ENCODE measurements at regions not wholly inside any gene's neighbourhood (a gene's known extent, or its start where the extent isn't known, plus 50 kb on each side); places are given as distances from the start of the nearest gene placed in this dataset.
"Not testable (repeated sequence)": the region's sequence is repeated elsewhere in the genome, so short reads cannot be mapped to it uniquely, and the experiment has no call there.

GRCh38 chr14:66013607-66014006, 472.6 kb upstream of the CCDC196 start:
- DNase-seq (ENCODE audit: low read depth, low spot score) = not testable (repeated sequence)

- no peak for DNase-seq (ENCODE audit: low read depth, low spot score)
Measured at GRCh38 chr14:66015071-66015780, 470.9 kb upstream of the CCDC196 start.

DNA sequence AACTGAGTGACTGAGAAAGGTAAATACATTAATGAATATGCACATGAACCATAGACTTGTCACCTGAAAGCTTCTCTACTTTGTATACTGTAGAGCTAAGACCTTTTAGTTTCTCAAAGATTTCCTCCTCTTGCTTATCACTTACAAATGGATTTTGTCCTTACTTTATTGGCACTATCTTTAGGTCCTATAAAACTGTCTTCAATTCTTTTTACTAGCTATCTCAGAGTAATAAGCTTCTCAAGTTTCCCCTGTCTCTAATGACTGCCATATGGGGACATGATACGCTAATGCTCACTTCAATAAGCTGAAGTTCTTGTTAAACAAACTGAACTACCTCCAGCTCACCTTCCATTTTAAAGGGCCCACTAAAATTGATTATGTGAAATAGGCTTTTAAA, 468.2 kb upstream of the CCDC196 start:
- no peak for DNase-seq (ENCODE audit: low read depth, low spot score)

DNA sequence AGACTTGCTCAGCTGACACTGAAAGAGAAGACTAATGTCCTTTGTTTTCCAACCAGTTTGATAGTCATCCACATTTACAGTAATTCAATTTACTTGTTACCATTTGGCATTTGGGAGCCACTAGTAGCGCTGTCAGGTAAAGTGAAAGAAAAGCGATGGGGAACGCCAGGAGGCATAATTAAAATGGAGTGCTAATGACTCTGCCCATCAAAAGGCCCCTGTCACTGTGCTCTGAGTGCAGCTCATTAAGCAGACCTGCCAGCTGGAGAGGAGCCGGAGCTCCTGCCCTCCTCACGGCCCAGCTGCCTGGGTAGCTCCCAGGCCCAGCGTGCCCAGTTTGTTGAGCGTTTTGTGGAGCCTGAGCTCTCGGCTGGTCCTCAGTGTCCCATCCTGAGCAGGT, 463.6 kb upstream of the CCDC196 start:
- no peak for DNase-seq (ENCODE audit: low read depth, low spot score)

- DNase-seq (ENCODE audit: low read depth, low spot score) = no peak
Measured at GRCh38 chr14:66025779-66026178, 460.4 kb upstream of the CCDC196 start.

DNA sequence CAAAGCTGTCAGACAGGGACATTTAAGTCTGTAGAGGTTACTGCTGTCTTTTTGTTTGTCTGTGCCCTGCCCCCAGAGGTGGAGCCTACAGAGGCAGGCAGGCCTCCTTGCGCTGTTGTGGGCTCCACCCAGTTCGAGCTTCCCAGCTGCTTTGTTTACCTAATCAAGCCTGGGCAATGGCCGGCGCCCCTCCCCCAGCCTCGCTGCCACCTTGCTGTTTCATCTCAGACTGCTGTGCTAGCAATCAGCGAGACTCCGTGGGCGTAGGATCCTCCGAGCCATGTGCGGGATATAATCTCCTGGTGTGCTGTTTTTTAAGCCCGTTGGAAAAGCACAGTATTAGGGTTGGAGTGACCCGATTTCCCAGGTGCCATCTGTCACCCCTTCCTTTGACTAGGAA, 454.2 kb upstream of the CCDC196 start:
- not testable (repeated sequence) for DNase-seq (ENCODE audit: low read depth, low spot score)

DNA sequence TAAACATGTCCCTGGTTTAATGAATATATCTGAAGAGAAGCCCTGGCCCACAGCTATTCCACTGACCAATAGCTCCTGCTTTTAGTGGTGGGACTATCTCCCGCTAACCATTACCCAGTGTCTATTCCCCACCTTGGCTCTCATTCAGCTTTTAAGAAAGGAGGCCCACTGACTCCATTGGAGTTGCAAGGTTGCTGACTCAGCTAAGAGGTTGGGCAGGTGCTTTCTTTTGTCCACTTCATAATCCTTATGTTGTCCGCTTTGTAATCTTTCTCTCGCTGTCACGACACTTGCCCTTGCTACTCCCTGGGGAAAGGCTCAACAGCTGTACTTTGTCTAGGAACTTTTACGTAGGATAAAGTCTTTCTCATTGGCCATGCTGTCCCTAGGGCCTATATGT, 453.4 kb upstream of the CCDC196 start:
- no peak for DNase-seq (ENCODE audit: low read depth, low spot score)

GRCh38 chr14:66036547-66036946, 449.6 kb upstream of the CCDC196 start:
- no peak for DNase-seq (ENCODE audit: low read depth, low spot score)

DNA sequence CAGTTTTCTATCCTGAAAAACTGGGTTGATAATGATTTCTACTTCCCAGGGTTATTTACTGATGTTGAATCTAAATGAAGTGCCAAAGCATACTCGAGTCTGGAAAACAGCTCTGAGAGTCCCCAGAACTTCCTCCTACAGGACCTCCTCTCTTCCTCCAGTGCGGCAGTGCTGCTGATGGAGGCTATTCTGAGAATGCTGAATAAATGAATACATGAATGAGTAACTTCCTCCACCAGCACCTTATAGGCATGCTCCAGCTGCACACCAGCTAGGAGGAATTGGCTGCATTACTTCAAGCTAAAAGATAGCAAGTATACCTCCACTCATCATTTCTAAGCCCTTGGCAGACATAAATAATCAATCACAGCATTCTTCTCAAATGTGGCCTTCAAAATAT, 448.8 kb upstream of the CCDC196 start:
- no peak for DNase-seq (ENCODE audit: low read depth, low spot score)

DNA sequence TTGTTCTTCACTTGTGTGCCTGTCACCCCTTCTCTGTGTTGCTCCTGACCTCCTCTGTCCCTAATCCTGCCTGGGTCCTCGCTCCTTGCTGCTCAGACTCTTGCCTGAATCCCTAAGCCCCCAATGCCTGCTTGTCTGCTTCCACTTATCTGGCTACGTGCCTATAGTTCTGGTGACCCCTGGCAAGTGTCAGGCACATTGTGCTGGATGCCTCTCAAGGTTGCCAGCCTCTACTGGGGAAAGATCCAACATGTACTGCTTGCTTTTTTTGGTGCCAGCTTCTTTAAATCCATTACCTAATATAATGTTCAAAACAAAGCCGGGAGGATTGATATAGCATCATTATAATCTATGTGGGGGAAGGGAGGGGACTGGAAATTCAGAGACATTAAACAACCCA, 448.0 kb upstream of the CCDC196 start:
- DNase-seq (ENCODE audit: low read depth, low spot score) = no peak

DNA sequence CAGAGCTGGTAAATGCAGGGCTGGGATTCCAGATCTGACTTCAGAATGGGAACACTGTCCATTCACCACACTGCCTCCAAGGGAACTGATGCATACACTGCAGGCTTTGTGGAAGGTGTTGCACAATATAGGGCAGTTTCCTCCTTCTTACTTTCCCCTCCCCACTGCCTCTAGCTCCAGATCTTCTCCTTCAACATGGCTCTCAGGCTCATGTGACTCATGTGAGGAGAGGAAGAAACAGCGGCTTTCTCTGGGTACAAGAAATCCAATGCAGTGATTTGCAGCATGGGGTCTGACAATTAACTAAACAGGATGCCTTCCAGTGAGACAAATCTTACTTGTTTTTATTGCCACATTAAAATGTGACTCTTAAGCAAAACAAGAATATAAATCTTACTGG, 447.6 kb upstream of the CCDC196 start:
- DNase-seq (ENCODE audit: low read depth, low spot score) = no peak

GRCh38 chr14:66039495-66039894, 446.7 kb upstream of the CCDC196 start:
- DNase-seq (ENCODE audit: low read depth, low spot score) = no peak

GRCh38 chr14:66041582-66041981, 444.6 kb upstream of the CCDC196 start:
- no peak for DNase-seq (ENCODE audit: low read depth, low spot score)

DNA sequence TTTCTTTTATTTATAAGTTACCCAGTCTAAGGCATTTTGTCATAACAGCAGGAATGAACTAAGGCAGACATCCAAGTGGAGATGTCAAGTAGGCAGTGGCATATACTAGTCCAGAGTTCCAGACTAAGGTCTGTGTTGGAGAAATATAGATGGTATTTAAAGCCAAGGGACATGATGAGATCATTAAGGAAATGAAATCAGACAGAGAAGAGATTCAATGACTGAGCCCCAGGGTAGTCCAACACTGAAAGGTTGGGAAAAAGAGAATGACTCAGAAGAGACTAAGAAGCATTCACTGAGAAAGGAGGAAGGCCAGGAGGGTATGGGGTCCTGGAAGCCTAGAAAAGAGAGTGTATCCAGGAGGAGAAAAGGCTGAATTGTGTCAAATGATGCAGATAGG, 442.2 kb upstream of the CCDC196 start:
- no peak for DNase-seq (ENCODE audit: low read depth, low spot score)

GRCh38 chr14:66045572-66046021, 440.6 kb upstream of the CCDC196 start:
- DNase-seq (ENCODE audit: low read depth, low spot score) = no peak

DNA sequence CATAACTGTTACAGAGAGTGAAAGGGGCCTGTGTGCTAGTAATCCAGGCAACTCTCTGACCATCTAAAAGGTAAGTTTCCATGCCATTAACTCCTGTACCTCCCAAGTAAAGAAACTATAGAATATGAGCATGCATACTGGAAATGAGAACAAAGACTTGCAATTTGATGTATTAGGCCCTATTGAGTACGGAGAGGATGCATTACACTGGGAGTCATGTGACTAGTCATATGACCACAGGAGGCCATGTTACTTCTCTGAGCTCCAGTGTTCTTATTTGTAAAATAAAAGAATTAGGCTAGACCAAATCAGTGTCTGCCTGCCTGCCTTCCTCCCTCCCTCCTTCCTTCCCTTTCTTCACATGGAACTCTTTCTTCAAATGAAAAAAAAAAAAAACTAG, 440.1 kb upstream of the CCDC196 start:
- DNase-seq (ENCODE audit: low read depth, low spot score) = no peak

DNA sequence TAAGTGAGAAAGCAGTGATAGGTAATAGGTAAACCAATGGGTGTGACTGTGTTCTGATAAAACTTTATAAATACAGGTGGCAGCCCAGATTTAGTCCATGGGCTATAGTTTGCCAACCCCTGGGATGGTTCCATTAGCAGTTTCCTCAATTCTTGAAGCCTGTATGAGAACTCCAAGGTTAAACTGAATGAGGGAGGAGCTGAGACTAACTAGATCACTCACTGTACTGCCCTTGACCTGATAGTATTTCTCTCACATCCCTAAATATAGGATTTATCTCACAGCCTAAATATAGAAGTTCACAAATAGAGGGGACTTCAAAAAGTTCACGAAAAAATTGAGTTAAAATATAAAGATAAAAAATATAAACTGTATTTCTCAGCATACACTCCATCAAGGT, 439.6 kb upstream of the CCDC196 start:
- no peak for DNase-seq (ENCODE audit: low read depth, low spot score)

DNA sequence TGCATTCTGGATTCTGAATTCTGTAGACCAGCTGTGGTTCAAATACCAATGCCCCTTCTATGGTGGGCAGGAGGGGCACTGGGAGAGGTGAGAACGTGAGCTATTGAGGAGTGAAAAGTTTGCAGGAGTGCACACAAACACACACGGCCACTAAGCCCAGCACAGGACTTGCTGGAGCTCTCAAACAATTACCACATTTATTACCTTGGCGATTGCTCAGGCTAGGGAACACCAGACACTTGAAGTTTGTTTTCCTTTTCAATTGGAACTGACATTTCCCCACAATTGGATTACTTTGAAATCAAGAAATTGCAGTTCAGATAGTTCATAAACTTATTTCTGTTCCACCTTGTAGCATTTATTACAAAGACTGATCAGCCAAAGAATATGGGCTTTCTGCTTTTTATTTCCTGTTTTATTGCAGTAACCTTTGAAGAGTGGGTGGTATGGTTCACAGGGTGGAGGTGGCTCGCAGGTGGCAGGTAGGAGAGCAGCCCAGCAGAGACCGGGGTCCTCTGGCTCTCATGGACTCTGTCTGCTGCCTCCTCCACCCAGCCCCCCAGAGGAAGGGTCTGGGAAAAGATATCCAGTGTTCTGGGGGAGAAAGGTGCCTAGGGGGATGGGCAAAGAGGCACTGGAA, 429.8 kb upstream of the CCDC196 start:
- DNase-seq (ENCODE audit: low read depth, low spot score) = no peak

GRCh38 chr14:66056926-66057552, 429.1 kb upstream of the CCDC196 start:
- DNase-seq (ENCODE audit: low read depth, low spot score) = no peak

GRCh38 chr14:66065188-66065587, 421.0 kb upstream of the CCDC196 start:
- no peak for DNase-seq (ENCODE audit: low read depth, low spot score)

DNA sequence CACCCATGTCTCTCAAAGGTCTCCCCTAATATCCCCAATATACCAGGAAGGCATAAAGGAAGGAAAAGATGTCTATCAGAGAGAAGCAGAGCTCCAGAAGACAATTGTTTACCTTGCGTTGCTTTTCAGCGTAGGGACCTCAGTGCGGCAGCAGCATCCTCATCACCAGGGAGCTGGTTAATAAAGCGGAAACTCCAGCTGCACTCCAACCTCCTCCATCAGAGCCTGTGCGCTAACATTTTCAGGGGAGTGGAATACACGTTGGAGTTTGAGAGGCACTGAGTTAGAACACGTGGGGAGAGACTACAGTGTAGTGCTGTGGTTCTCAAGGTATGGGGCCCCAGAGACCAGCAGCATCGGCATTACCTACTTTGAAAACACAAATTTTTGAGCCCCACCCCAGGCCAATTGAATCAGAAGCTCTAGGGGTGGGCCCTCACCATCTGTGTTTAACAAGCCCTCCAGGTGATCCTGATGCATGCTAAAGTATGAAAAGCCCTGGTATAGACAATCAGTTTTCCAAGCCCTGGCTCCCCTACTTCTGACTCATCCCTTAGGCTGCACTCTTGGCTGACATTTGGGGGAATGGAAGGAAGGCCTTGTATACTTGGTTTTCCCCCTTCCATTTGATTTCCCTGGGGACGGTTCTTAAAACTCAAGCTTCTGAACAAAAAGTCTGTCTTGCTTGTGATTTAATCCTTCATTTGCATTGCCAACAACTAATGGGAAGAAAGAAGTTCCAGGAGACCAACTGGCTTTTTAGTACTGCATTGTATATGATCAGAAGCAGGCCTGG, 419.0 kb upstream of the CCDC196 start:
- DNase-seq (ENCODE audit: low read depth, low spot score) = no peak

- DNase-seq (ENCODE audit: low read depth, low spot score) = no peak
Measured at GRCh38 chr14:66069036-66069435, 417.1 kb upstream of the CCDC196 start.
